ENCODE measurements at regions not wholly inside any gene's neighbourhood (a gene's known extent, or its start where the extent isn't known, plus 50 kb on each side); places are given as distances from the start of the nearest gene placed in this dataset.
"Not testable (repeated sequence)": the region's sequence is repeated elsewhere in the genome, so short reads cannot be mapped to it uniquely, and the experiment has no call there.

DNA sequence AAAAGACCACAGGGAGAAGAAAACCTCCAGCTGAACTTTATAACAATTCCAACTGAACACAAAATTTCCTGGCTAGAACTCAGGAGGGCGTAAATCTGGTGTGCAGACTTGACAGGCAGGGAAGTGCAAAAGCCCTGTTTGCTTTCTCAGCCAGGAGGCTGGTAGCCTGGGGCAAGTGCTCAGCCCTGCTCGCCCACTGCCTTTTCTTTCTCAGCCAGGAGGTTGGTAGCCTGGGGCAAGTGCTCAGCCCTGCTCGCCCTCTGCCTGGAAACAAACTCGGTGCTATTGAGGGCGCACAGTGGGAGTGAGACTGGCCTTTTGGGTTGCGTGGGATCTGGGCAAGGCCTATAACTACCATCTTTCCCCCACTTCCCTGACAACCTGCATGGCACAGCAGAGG lies 275.4 kb upstream of the MAOA start:
- no peak overlapping the region for H3K4me3 ChIP-seq (ENCODE audit: insufficient read depth, low read depth, low read length)
- H3K36me3 ChIP-seq (replicated peaks; ENCODE audit: control insufficient read depth, insufficient read depth, low read length): no peaks in the 10 kb centered on the region
- no peaks in the 10 kb centered on the region for H3K27me3 ChIP-seq (ENCODE audit: control insufficient read depth, insufficient read depth, low read length)
- DNase-seq: no peak

DNA sequence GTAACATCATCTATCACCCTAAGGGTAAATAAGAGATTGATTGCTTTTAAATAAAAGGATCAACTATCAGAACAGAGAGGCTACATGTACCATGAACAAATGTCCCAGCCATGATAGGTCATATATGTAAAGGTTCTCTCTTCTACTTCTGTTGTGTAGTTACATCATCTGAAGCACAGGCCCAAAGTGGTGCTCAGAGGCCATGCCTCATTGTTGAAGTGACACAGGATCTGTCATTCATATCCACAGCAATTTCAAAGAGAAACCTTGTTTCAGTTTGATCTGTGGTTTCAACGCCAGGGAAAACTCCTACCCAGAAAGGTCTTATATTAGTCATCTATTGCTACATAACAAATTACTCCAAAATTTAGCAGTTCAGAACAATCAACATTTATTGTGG lies 269.2 kb upstream of the MAOA start:
- DNase-seq: no peak
- H3K4me3 ChIP-seq (ENCODE audit: insufficient read depth, low read depth, low read length): no peak overlapping the region
- H3K36me3 ChIP-seq (replicated peaks; ENCODE audit: control insufficient read depth, insufficient read depth, low read length): no peaks in the 10 kb centered on the region
- H3K27me3 ChIP-seq (ENCODE audit: control insufficient read depth, insufficient read depth, low read length): no peaks in the 10 kb centered on the region

DNA sequence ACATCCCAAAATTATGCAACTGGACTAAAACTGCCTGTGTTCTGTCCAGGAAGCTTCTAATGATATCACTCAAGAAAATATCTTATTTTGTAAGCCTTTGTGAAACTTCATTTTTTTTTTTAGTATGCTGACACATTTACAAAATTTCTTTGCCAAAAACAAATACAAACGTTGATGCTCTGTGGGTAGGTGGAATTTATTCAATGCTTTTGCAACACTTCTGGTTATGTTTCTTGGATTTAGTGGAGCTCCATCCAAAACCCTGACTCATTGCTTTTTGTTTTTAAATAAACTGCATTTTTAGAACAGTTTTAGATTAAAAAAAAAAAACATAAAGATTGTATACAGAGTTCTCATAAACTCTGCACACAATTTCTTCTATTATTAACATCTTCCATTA lies 250.9 kb upstream of the MAOA start:
- H3K27me3 ChIP-seq (ENCODE audit: control insufficient read depth, insufficient read depth, low read length): no peaks in the 10 kb centered on the region
- H3K4me3 ChIP-seq (ENCODE audit: insufficient read depth, low read depth, low read length): no peak overlapping the region
- DNase-seq: no peak
- H3K36me3 ChIP-seq (replicated peaks; ENCODE audit: control insufficient read depth, insufficient read depth, low read length): no peaks in the 10 kb centered on the region

DNA sequence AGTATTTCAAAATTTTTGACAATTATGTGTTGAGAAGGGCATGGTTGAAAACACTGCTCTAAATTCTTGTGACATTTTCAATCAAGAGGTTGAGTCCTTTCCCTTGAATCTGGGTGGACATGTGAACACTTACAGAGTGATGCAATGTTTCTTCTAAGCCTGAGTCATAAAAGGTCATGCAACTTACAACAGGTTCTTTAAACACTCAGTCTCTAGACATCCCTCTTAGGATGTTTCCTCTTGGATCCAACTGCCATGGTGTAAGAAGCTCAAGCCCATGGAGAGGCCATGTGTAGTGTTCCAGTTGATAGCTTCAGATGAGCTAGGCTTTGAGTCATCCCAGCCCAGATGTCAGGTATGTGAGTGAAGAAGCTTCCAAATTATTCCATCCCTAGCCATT lies 232.2 kb upstream of the MAOA start:
- Histone ChIP-seq H3K27me3 (ENCODE audit: control insufficient read depth, insufficient read depth, low read length) (no peaks in the 10 kb centered on the region), H3K36me3 (replicated peaks; ENCODE audit: control insufficient read depth, insufficient read depth, low read length) (no peaks in the 10 kb centered on the region), H3K4me3 (ENCODE audit: insufficient read depth, low read depth, low read length) (no peak overlapping the region)
- no peak for DNase-seq

DNA sequence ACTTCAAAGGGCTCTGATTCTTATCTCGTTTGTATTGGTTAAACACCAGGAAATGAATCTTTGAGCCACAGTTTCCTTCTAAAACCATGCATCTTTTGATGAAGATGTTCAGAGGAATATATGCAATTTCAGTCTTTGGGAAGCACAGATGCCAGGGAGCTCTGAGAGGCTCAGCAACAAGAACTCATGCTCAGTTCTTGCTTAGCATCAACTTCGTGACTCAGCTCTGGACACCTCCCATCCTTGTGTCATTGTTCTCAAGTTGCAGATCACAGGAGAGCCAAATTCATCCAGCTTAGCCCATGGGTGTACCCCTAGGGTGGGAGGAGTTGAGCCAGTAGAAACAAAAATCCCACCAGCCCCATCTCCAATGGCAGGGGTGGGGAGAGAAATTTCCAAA lies 219.6 kb upstream of the MAOA start:
- no peaks in the 10 kb centered on the region for H3K27me3 ChIP-seq (ENCODE audit: control insufficient read depth, insufficient read depth, low read length)
- H3K36me3 ChIP-seq (replicated peaks; ENCODE audit: control insufficient read depth, insufficient read depth, low read length): no peaks in the 10 kb centered on the region
- no peak for DNase-seq
- no peak overlapping the region for H3K4me3 ChIP-seq (ENCODE audit: insufficient read depth, low read depth, low read length)

DNA sequence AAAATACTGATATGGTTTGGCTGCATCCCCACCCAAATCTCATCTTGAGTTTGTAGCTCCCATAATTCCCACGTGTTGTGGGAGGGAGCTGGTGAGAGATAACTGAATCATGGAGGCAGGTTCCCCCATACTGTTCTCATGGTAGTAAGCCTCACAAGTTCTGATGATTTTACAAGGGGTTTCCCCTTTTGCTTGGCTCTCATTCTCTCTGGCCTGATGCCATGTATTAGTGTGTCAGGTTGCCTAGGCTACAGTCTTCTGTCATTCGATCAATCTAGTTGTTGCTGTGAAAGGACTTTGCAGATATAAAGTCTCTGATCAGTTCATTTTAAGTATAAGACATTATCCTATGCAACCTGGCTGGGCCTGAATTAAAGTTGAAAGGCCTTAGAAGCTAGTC lies 209.3 kb upstream of the MAOA start:
- no peak for DNase-seq
- H3K36me3 ChIP-seq (replicated peaks; ENCODE audit: control insufficient read depth, insufficient read depth, low read length): no peaks in the 10 kb centered on the region
- no peak overlapping the region for H3K4me3 ChIP-seq (ENCODE audit: insufficient read depth, low read depth, low read length)
- H3K27me3 ChIP-seq (ENCODE audit: control insufficient read depth, insufficient read depth, low read length): no peaks in the 10 kb centered on the region

DNA sequence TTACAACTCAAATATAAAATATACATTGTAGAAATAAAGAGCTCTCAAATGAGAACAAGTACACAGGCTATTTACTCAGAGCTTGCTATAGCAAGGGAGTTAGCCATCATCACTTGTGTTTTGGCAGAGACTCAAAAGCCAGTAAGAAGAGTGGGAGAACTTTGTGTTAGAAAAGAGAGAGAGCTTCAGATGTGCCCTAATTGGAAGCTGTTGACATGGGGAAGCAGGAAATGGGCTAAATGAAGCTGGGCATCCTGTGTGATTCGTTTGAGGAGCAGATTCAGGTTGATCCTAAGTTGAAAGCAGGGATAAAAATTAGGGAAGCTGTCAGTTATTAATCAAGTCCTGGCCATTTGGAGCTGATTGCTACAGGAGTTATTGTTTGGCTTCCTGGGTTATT lies 207.4 kb upstream of the MAOA start:
- Histone ChIP-seq H3K27me3 (ENCODE audit: control insufficient read depth, insufficient read depth, low read length) (no peaks in the 10 kb centered on the region), H3K36me3 (replicated peaks; ENCODE audit: control insufficient read depth, insufficient read depth, low read length) (no peaks in the 10 kb centered on the region), H3K4me3 (ENCODE audit: insufficient read depth, low read depth, low read length) (no peak overlapping the region)
- no peak for DNase-seq

DNA sequence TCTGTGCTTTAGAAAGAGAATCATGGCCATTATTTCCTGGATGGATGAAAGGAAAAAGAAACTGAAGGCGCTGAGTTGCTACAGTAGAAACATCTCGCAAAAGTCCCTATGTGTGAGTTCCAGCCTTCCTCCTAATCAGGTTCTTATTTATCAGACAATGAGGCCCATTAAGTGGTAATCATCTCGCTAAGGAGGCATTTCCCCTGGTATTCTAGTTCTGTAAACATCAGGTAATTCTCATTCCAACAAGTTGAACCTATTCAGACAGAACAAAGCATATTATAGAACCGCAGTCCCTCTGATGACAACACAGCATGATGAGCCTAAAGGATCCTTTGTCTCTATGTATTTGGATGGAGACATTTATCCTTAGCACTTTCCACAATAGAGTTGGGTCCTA lies 205.7 kb upstream of the MAOA start:
- DNase-seq: no peak
- Histone ChIP-seq H3K36me3 (replicated peaks; ENCODE audit: control insufficient read depth, insufficient read depth, low read length) (no peaks in the 10 kb centered on the region), H3K27me3 (ENCODE audit: control insufficient read depth, insufficient read depth, low read length) (no peaks in the 10 kb centered on the region), H3K4me3 (ENCODE audit: insufficient read depth, low read depth, low read length) (no peak overlapping the region)

DNA sequence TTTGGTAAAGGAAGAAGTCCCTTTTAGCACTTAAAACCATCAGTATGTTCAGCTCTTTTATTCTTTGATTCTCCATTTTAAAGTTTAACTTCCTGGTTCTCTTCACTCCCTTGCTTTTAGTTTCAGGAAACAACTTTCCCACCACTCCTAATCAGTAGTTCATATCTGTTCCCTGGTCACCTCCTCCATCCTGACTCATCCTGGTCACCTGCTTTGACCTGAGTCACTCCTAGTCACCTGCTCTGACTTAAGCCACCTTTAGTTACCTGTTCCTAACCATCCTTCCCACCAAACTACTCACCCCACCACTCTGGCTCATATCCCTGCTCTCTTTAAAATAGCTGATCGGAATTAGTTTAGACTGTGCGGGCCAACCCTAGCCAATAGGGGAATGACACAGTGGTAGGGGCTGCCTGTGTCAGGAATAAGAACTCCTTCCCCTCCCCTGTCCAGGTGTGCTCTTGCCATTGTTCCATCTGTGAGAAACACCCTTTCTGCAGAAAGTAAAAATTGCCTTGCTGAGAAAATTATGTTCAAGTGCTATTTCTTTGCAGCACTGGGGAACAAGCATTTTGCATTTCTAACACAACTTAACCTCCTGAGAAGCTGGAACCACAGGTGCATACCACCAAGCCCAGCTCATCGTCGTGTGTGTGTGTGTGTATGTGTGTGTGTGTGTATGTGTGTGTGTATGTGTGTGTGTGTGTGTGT lies 204.0 kb upstream of the MAOA start:
- not testable (repeated sequence) for H3K4me3 ChIP-seq (ENCODE audit: insufficient read depth, low read depth, low read length); H3K27me3 ChIP-seq (ENCODE audit: control insufficient read depth, insufficient read depth, low read length); H3K36me3 ChIP-seq (replicated peaks; ENCODE audit: control insufficient read depth, insufficient read depth, low read length); DNase-seq

DNA sequence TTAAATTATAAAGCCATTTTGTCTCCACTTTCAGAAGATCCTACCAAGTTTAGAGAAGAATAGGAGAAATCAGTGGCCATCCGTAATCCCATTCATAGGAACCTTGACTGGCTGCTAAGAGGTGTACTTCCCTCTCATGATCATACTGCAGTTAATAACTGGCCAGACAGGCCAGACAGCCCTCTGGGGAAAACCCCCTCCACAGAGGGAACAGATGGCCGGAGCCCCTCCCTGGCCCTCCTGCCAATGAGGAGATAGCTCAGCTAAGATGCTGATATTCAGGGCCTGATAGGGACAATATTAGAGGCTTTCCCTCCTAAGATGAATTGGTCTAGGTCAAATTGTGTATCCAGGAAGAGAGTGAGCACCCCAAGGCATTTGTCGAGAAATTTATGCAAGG lies 200.0 kb upstream of the MAOA start:
- DNase-seq: no peak
- Histone ChIP-seq H3K4me3 (ENCODE audit: insufficient read depth, low read depth, low read length) (no peak overlapping the region), H3K36me3 (replicated peaks; ENCODE audit: control insufficient read depth, insufficient read depth, low read length) (no peaks in the 10 kb centered on the region), H3K27me3 (ENCODE audit: control insufficient read depth, insufficient read depth, low read length) (no peaks in the 10 kb centered on the region)

DNA sequence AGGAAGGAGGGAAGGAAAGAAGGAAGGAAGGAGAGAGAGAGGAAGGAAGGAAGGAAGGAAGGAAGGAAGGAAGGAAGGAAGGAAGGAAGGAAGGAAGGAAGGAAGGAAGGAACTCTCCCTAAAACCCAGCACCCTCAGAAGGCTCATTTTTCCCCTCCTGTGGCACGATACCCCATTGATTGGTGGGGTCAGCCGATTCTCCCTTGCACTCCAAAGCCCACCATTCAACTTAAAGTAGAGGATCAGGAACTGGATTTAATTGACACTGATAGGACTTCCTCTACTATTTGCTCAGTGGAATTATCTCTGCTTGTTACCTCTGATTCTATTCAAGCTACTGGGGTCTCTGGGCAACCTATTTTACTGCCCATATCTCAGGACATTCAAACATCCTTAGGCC lies 199.2 kb upstream of the MAOA start:
- DNase-seq: no peak
- no peak overlapping the region for H3K4me3 ChIP-seq (ENCODE audit: insufficient read depth, low read depth, low read length)
- H3K27me3 ChIP-seq (ENCODE audit: control insufficient read depth, insufficient read depth, low read length): no peaks in the 10 kb centered on the region
- no peaks in the 10 kb centered on the region for H3K36me3 ChIP-seq (replicated peaks; ENCODE audit: control insufficient read depth, insufficient read depth, low read length)

DNA sequence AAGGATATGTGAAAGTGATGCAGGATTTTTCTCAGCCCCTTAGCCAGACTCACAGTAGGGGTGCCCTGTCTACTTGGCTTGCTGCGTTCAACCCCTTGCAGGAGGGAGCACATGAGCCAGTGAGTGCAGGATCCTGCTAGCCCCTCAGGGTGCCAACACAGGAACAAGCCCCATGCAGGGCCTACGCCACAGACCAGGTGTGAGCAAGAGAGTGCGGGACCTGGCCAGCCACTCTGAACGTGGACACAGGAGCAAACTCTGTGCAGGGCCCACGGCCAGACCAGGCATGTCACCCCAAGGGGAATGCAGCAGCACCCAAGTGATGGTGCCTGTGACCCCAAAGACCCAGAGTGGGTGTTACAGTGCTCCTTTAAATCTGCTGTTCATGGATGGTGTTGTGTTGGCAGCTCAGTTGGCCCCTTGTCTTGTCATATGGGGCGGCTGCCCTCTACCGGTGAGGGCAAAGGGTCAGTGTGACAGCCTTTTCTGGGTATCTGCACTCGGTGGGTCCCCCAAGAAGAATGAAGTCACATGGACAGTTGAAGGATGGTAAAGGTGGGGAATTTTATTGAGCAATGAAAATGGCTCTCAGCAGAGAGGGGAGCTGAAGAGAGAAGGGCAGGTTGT lies 188.4 kb upstream of the MAOA start:
- Histone ChIP-seq H3K36me3 (replicated peaks; ENCODE audit: control insufficient read depth, insufficient read depth, low read length) (no peaks in the 10 kb centered on the region), H3K4me3 (ENCODE audit: insufficient read depth, low read depth, low read length) (no peak overlapping the region), H3K27me3 (ENCODE audit: control insufficient read depth, insufficient read depth, low read length) (no peaks in the 10 kb centered on the region)
- DNase-seq: no peak

DNA sequence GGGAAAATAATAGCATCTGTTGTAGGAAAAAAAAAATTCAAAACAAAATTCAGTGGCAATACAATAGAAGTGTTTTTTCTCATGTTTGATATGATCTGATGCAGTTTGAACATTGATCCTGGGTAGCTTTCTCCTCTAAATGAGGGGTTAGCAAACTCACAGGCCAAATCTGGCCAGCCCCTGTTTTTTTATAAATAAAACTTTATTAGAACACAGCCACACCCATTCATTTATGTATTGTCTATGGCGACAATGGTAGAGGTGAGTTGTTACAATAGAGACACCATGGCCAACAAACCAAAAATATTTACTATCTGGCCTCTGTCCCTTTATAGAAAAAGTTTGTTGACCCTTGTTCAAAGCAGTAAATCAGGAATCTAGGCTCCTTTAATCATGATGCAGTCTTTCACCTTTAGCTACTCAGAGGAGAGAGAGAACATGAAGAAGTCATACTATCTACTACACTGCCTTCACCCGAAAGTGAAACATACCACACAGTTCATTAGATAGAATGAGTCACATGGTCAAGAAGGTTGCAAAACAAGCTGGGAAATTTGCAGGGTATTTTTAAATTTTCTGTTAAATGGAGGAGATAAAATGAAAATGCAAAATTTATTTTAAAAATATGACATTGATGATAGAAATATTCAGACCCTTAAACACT lies 186.6 kb upstream of the MAOA start:
- DNase-seq: no peak
- Histone ChIP-seq H3K4me3 (ENCODE audit: insufficient read depth, low read depth, low read length) (no peak overlapping the region), H3K36me3 (replicated peaks; ENCODE audit: control insufficient read depth, insufficient read depth, low read length) (no peaks in the 10 kb centered on the region), H3K27me3 (ENCODE audit: control insufficient read depth, insufficient read depth, low read length) (no peaks in the 10 kb centered on the region)

DNA sequence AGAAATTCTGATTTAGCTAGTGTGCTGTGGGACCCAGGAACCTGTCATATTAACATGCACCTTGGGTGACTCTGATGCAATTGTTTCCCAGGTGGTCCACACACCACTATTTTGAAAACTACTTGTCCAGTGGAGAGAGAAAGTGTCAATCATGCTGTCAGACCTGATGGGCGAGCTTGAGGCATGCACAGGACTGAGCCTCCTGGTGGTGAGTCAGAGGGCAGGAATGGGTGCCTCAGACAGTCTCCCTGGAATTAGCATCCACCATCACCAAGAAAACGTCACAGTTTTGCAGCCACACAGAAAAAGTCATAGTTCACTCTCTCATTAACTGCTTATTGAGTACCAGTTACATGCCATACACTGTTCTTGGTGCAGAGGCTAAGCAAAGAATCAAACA lies 181.8 kb upstream of the MAOA start:
- Histone ChIP-seq H3K4me3 (ENCODE audit: insufficient read depth, low read depth, low read length) (no peak overlapping the region), H3K27me3 (ENCODE audit: control insufficient read depth, insufficient read depth, low read length) (no peaks in the 10 kb centered on the region), H3K36me3 (replicated peaks; ENCODE audit: control insufficient read depth, insufficient read depth, low read length) (no peaks in the 10 kb centered on the region)
- peak; percentile 16 for DNase-seq

DNA sequence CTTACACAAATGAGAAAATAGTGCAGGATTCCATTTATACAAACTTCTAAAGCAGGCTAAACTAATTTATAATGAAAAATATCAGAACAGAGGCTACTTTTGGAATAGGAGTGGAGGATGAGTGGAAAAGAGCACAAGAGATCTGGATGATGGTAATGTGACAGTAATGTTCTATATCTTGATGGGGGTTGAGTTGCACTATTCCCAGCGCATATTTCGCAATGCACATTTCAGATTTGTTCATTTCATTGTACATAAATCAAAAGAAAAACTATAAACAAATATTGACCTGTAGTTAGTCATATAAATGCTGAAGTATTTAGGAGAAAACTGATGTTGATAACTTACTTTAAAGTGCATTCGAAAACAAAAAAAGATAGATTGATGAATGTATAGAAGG lies 177.0 kb upstream of the MAOA start:
- no peaks in the 10 kb centered on the region for H3K27me3 ChIP-seq (ENCODE audit: control insufficient read depth, insufficient read depth, low read length)
- no peaks in the 10 kb centered on the region for H3K36me3 ChIP-seq (replicated peaks; ENCODE audit: control insufficient read depth, insufficient read depth, low read length)
- no peak for DNase-seq
- H3K4me3 ChIP-seq (ENCODE audit: insufficient read depth, low read depth, low read length): no peak overlapping the region

Measured in H7 (cell line).